ENCODE measurements at regions not wholly inside any gene's neighbourhood (a gene's known extent, or its start where the extent isn't known, plus 50 kb on each side); places are given as distances from the start of the nearest gene placed in this dataset.

- no peak for ATAC-seq
- Histone ChIP-seq H3K4me1 (no peaks in the 10 kb centered on the region), H3K4me3 (no peak overlapping the region), H3K36me3 (no peaks in the 10 kb centered on the region), H3K27me3 (no peaks in the 10 kb centered on the region), H3K27ac (no peak overlapping the region), H3K9me3 (peaks cover 0 to 10% (median 0%) of the 10 kb centered on the region in 12 donors)
- TF ChIP-seq POLR2A (IDR thresholded peaks at IDR 0.05) = no peak
- TF ChIP-seq CTCF (IDR thresholded peaks at IDR 0.05) = no peak
- intact Hi-C loops (cut with DNase I) = no loop called here
- DNase-seq = no peak
- WGBS, 4 donors = 71 to 83% (median 73%) methylated on average over 6 of the region's 6 CpGs
Observed at GRCh38 chr2:118698564-118698963, 148.9 kb downstream of the EN1 start.

DNA sequence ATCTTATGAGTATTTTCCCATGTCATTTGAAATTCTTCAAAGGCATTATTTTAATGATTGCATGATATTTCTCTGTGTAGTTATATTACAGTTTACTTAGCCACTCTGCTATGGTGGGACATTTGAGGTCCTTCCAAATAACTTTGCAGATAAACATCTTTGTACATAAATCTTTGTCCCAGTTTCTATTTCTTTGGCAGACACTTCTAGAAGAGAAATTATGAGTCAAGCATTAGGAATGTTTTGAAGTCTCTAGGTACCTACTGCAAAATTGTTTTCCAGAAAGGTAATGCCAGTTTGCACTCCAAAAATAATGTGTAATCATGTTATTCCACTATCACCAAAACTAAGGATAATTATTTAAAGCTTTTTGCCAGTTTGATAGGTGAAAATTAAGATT lies 149.7 kb downstream of the EN1 start:
- no peak for TF ChIP-seq CTCF (IDR thresholded peaks at IDR 0.05)
- TF ChIP-seq POLR2A (IDR thresholded peaks at IDR 0.05) = no peak
- H3K4me1 ChIP-seq = no peaks in the 10 kb centered on the region
- DNase-seq (no peak), ATAC-seq (no peak)
- H3K36me3 ChIP-seq = no peaks in the 10 kb centered on the region
- H3K27ac ChIP-seq = no peak overlapping the region
- no peak overlapping the region for H3K4me3 ChIP-seq
- H3K27me3 ChIP-seq = no peaks in the 10 kb centered on the region
- H3K9me3 ChIP-seq = peaks cover 0 to 10% (median 0%) of the 10 kb centered on the region in 12 donors
- intact Hi-C loops (cut with DNase I) = no loop called here

- no peak overlapping the region for H3K27ac ChIP-seq
- H3K9me3 ChIP-seq = peaks cover 0 to 10% (median 0%) of the 10 kb centered on the region in 12 donors
- no peak overlapping the region for H3K4me3 ChIP-seq
- H3K4me1 ChIP-seq = no peaks in the 10 kb centered on the region
- no peak for DNase-seq
- no peaks in the 10 kb centered on the region for H3K36me3 ChIP-seq
- intact Hi-C loops (cut with DNase I) = no loop called here
- no peaks in the 10 kb centered on the region for H3K27me3 ChIP-seq
- TF ChIP-seq CTCF (IDR thresholded peaks at IDR 0.05) (no peak), POLR2A (IDR thresholded peaks at IDR 0.05) (no peak)
- ATAC-seq = no peak
- 67 to 73% (median 72%) methylated on average over 5 to 6 of the region's 6 CpGs for WGBS, 4 donors
Observed at GRCh38 chr2:118696786-118697465, 150.5 kb downstream of the EN1 start.

GRCh38 chr2:118693287-118693822 lies 154.1 kb downstream of the EN1 start:
- H3K27ac ChIP-seq = no peak overlapping the region
- TF ChIP-seq POLR2A (IDR thresholded peaks at IDR 0.05) (no peak), CTCF (IDR thresholded peaks at IDR 0.05) (no peak)
- no peaks in the 10 kb centered on the region for H3K27me3 ChIP-seq
- no peak overlapping the region for H3K4me3 ChIP-seq
- H3K4me1 ChIP-seq = no peaks in the 10 kb centered on the region
- intact Hi-C loops (cut with DNase I) = no loop called here
- WGBS, 4 donors = 49 to 62% (median 53%) methylated on average over 6 of the region's 6 CpGs
- ATAC-seq (no peak), DNase-seq (no peak)
- H3K9me3 ChIP-seq = peaks cover 0 to 16% (median 0%) of the 10 kb centered on the region in 12 donors
- H3K36me3 ChIP-seq = no peaks in the 10 kb centered on the region
